HCT116 (cell line): ENCODE measurements at regions not wholly inside any gene's neighbourhood (a gene's known extent, or its start where the extent isn't known, plus 50 kb on each side); places are given as distances from the start of the nearest gene placed in this dataset.

ENCODE experiments used
- ATAC-seq: fragments of 200-7000 bp; cut with Tn5 transposase; 2 replicates; pipeline ENCODE4 v1.9.1; 2020; ENCODE audit warnings: mild to moderate bottlenecking, moderate library complexity
- BruUV-seq: library from RNA; stranded (reverse); fragments of 400-500 nt; replicated peaks from 2 replicates; lab custom pipeline; 2021; lab: Mats Ljungman, UMichigan
- CTCF ChIA-PET: fragments of 300-600 bp; sonication (Branson Sonifier 250); formaldehyde crosslinking; loops from one replicate; lab custom pipeline; 2021; ENCODE audit warnings: antibody characterized with exemption; lab: Charles Lee
- POLR2A ChIA-PET: fragments of 300-600, 350-600 bp; sonication (Branson Sonifier 250); formaldehyde crosslinking; loops from one replicate; lab custom pipeline; 2021; ENCODE audit warnings: antibody characterized with exemption; lab: Charles Lee
- RAD21 ChIA-PET, 2 experiments: fragments of 300-600 bp; sonication (Branson Sonifier 250); formaldehyde crosslinking; loops; one replicate each; lab custom pipeline; 2023; ENCODE audit warnings: low total read pairs in 2 of 2; ENCODE audit not compliant: uncharacterized antibody in 2 of 2, unreplicated experiment in 2 of 2, low non-redundant PET in 1 of 2; lab: Charles Lee
- DNase-seq: peaks from one replicate; pipeline ENCODE4 v3.0.0-alpha.2; 2010; ENCODE audit warnings: low read depth, low spot score
- H2AFZ ChIP-seq: fragments of 200-600 bp; shearing (Covaris generic), sonication (generic); 2 replicates; pipeline ENCODE4 v1.6.1; 2017; ENCODE audit warnings: low read depth, mixed run types, mixed read lengths, antibody characterized with exemption, low read length; ENCODE audit not compliant: poor library complexity, severe bottlenecking
- H3K27ac ChIP-seq: 2 replicates; pipeline ENCODE4 v1.5.1; 2012; ENCODE audit warnings: low read depth, low read length
- H3K27me3 ChIP-seq: fragments of 200-600 bp; sonication (generic); 2 replicates; pipeline ENCODE4 v1.6.1; 2016; ENCODE audit warnings: mixed run types, low read length, mixed read lengths; ENCODE audit not compliant: insufficient read depth
- H3K36me3 ChIP-seq, 2 experiments: fragments of 200-500 bp in 1 of 2; fragments of 200-600 bp in 1 of 2; sonication (Bioruptor generic) in 1 of 2; sonication (generic) in 1 of 2; 2 replicates each; pipeline versions ENCODE4 v1.5.1 to v1.6.1; 2014 to 2016; ENCODE audit warnings: low read length in 2 of 2, inconsistent platforms in 1 of 2, mixed read lengths in 1 of 2, mixed run types in 1 of 2; ENCODE audit not compliant: insufficient read depth in 2 of 2, control insufficient read depth in 1 of 2
- H3K4me1 ChIP-seq, 2 experiments: fragments of 200-600 bp in 1 of 2; sonication (generic) in 1 of 2; 2 replicates each; pipeline versions ENCODE4 v1.5.1 to v1.6.1; 2012 to 2017; ENCODE audit warnings: low read length in 2 of 2, inconsistent platforms in 1 of 2, mild to moderate bottlenecking in 1 of 2, mixed read lengths in 1 of 2, mixed run types in 1 of 2, moderate library complexity in 1 of 2; ENCODE audit not compliant: insufficient read depth in 2 of 2, control insufficient read depth in 1 of 2
- H3K4me2 ChIP-seq: fragments of 200-600 bp; sonication (generic); 2 replicates; pipeline ENCODE4 v1.6.1; 2017; ENCODE audit warnings: mixed run types, low read length, mixed read lengths
- H3K4me3 ChIP-seq, 2 experiments: fragments of 200-600 bp in 1 of 2; sonication (generic) in 1 of 2; replicated peaks in 1 of 2; 2 replicates each; pipeline ENCODE4 v1.5.1; 2011 to 2016; ENCODE audit warnings: low read length in 2 of 2, control low read depth in 1 of 2, low read depth in 1 of 2, mild to moderate bottlenecking in 1 of 2, mixed read lengths in 1 of 2, mixed run types in 1 of 2
- H3K79me2 ChIP-seq: fragments of 200-600 bp; sonication (generic); 2 replicates; pipeline ENCODE4 v1.6.1; 2017; ENCODE audit warnings: mild to moderate bottlenecking, mixed run types, low read length, moderate library complexity, mixed read lengths; ENCODE audit not compliant: insufficient read depth
- H3K9ac ChIP-seq: fragments of 200-600 bp; sonication (generic); 2 replicates; pipeline ENCODE4 v1.6.1; 2016; ENCODE audit warnings: low read length, mixed read lengths
- H3K9me2 ChIP-seq: fragments of 200-600 bp; sonication (generic), shearing (Covaris generic); 2 replicates; pipeline ENCODE4 v1.6.1; 2017; ENCODE audit warnings: mixed run types, mild to moderate bottlenecking, moderate library complexity; ENCODE audit not compliant: insufficient read depth
- H3K9me3 ChIP-seq, 2 experiments: fragments of 200-500 bp in 1 of 2; fragments of 200-600 bp in 1 of 2; sonication (Bioruptor generic) in 1 of 2; sonication (generic) in 1 of 2; 2 replicates each; pipeline ENCODE4 v1.6.1; 2014 to 2017; ENCODE audit warnings: low read length in 2 of 2, mixed read lengths in 2 of 2, inconsistent platforms in 1 of 2, low read depth in 1 of 2, mild to moderate bottlenecking in 1 of 2, mixed run types in 1 of 2, moderate library complexity in 1 of 2; ENCODE audit not compliant: control insufficient read depth in 1 of 2, insufficient read depth in 1 of 2
- H4K20me1 ChIP-seq: fragments of 200-600 bp; sonication (generic), shearing (Covaris generic); 2 replicates; pipeline ENCODE4 v1.6.1; 2017; ENCODE audit warnings: mixed run types, mild to moderate bottlenecking, moderate library complexity; ENCODE audit not compliant: insufficient read depth
- EZH2phosphoT487 ChIP-seq: fragments of 200-600 bp; IDR thresholded peaks from 2 replicates; pipeline ENCODE4 v1.6.1; 2018; ENCODE audit warnings: antibody characterized with exemption, borderline replicate concordance
- FOSL1 ChIP-seq: IDR thresholded peaks from 2 replicates; pipeline ENCODE4 v1.6.1; 2012; ENCODE audit warnings: low read depth
- POLR2A ChIP-seq: IDR thresholded peaks from 2 replicates; pipeline ENCODE4 v1.7.0; 2011; ENCODE audit warnings: borderline replicate concordance; ENCODE audit not compliant: insufficient read depth, insufficient read length; ENCODE audit errors: extremely low read depth
- SIN3A ChIP-seq: IDR thresholded peaks from 2 replicates; pipeline ENCODE4 v1.6.1; 2012; ENCODE audit warnings: low read depth
- SRF ChIP-seq: IDR thresholded peaks from 2 replicates; pipeline ENCODE4 v1.6.1; 2012; ENCODE audit warnings: low read depth
- TCF7L2 ChIP-seq: IDR thresholded peaks from 2 replicates; pipeline ENCODE4 v1.7.0; 2011; ENCODE audit warnings: borderline replicate concordance, inconsistent platforms; ENCODE audit not compliant: insufficient read depth, insufficient read length; ENCODE audit errors: extremely low read depth
- YY1 ChIP-seq: IDR thresholded peaks from 2 replicates; pipeline ENCODE4 v1.6.1; 2011; ENCODE audit warnings: low read length, low read depth, moderate library complexity, mild to moderate bottlenecking; ENCODE audit not compliant: insufficient replicate concordance; ENCODE audit errors: extremely low read depth
- ZNF274 ChIP-seq: fragments of 200-500 bp; sonication (Bioruptor generic); IDR thresholded peaks from 2 replicates; pipeline ENCODE4 v1.6.1; 2014; ENCODE audit warnings: mild to moderate bottlenecking, low read depth, low read length, inconsistent platforms
- intact Hi-C: fragments of 100-400 bp; cut with micrococcal nuclease; formaldehyde crosslinking; loops from 2 replicates; pipeline ENCODE4 v1.10.0; 2022
- TF ChIP-seq, protein P1 (sequence below): IDR thresholded peaks from 2 replicates; pipeline ENCODE4 v1.6.1; 2012
- TF ChIP-seq, protein P2 (sequence below): IDR thresholded peaks from 2 replicates; pipeline ENCODE4 v1.6.1; 2011; ENCODE audit warnings: mild to moderate bottlenecking, low read length, moderate library complexity; ENCODE audit not compliant: insufficient replicate concordance; ENCODE audit errors: extremely low read depth
- TF ChIP-seq, protein P3 (sequence below): IDR thresholded peaks from 2 replicates; pipeline ENCODE4 v1.6.1; 2012; ENCODE audit warnings: low read depth

DNA sequence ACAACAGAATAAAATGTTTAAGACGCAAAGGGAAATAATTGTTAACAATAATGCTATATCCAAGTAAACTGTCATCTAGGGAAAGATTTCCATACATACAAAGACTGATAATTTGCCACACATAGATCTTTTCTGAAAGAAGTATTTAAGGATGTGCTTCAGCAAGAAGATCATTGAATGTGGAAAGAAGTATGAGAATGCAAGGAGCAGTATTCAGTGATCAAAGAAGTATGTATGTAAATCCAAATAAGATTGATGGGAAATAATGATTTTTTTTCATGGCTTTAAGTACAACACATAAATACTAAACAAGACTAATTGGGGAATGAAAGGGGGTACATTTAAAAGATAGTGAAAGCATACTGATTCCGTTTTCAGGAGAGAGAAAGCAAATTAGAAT is 410.4 kb upstream of the HS6ST1 start:
- ChIA-PET RAD21 (no interaction called here), POLR2A (no interaction called here), CTCF (interaction anchor here (0.5 kb wide), 1 partner anchor 1194 kb away, joined by 4 read pairs; no protein-coding TSS in a partner anchor)
- H2AFZ ChIP-seq: no peak overlapping the region
- H3K79me2 ChIP-seq: no peaks in the 10 kb centered on the region
- no peak overlapping the region for H3K27ac ChIP-seq
- no peak overlapping the region for H3K9ac ChIP-seq
- H3K4me3 ChIP-seq: no peak overlapping the region
- no peaks in the 10 kb centered on the region for H3K36me3 ChIP-seq
- DNase-seq (no peak), ATAC-seq (no peak)
- TF ChIP-seq ZNF274 (no peak), SIN3A (no peak), SRF (no peak), YY1 (no peak), EZH2phosphoT487 (no peak)
- TF ChIP-seq, protein P1, sequence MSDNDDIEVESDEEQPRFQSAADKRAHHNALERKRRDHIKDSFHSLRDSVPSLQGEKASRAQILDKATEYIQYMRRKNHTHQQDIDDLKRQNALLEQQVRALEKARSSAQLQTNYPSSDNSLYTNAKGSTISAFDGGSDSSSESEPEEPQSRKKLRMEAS: no peak
- no peak overlapping the region for H3K4me2 ChIP-seq
- BruUV-seq: no TSS peak
- H3K9me2 ChIP-seq: no peaks in the 10 kb centered on the region
- no peaks in the 10 kb centered on the region for H3K4me1 ChIP-seq
- H3K27me3 ChIP-seq: no peaks in the 10 kb centered on the region
- no peaks in the 10 kb centered on the region for H4K20me1 ChIP-seq
- H3K9me3 ChIP-seq: 0 out of 4 replicates have a peak, but pooled peaks cover 0 to 3% of the 10 kb centered on the region in 2 experiments
- intact Hi-C loops: no loop called here

DNA sequence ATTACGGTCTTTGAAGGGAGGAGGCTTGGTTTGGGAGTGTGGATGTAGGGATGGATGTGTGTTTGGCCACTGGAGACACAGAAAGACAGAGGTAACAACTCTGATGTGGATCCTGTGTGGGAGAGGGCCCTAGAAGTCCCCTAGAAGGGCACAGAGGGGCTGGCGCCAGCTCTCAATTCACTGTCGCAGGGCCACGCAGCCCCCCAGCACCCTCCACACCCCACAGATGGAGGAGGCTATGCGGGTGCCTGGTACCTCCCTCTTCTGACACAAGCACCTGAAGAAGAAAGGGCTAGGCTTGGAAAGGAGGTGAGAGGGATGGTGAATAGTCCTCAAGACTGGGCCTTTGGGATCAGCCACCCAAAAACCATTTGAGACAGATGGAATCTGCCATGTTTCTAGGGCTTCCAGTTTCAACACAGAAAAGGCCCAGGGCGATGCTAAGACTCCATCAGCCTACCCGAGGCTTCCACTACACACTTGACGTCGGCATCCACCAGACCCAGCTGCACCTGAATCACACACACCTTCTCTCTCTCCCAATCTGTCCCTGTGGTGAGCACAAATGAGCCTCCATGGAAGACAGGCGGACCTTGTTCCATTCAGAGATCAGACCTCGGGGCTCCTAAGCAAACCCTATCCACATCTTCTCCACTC is 413.5 kb upstream of the HS6ST1 start:
- Histone ChIP-seq H3K36me3 (no peaks in the 10 kb centered on the region), H3K27ac (no peak overlapping the region), H3K27me3 (no peaks in the 10 kb centered on the region), H3K9ac (no peak overlapping the region), H4K20me1 (no peaks in the 10 kb centered on the region), H3K9me2 (no peaks in the 10 kb centered on the region), H3K4me1 (no peaks in the 10 kb centered on the region), H3K4me3 (no peak overlapping the region), H2AFZ (no peak overlapping the region), H3K79me2 (no peaks in the 10 kb centered on the region), H3K9me3 (0 out of 4 replicates have a peak, but pooled peaks cover 0 to 3% of the 10 kb centered on the region in 2 experiments), H3K4me2 (no peak overlapping the region)
- BruUV-seq: no TSS peak
- POLR2A ChIA-PET: no interaction called here
- intact Hi-C loops: no loop called here
- DNase-seq: no peak
- TF ChIP-seq FOSL1: no peak
- TF ChIP-seq, protein P2, sequence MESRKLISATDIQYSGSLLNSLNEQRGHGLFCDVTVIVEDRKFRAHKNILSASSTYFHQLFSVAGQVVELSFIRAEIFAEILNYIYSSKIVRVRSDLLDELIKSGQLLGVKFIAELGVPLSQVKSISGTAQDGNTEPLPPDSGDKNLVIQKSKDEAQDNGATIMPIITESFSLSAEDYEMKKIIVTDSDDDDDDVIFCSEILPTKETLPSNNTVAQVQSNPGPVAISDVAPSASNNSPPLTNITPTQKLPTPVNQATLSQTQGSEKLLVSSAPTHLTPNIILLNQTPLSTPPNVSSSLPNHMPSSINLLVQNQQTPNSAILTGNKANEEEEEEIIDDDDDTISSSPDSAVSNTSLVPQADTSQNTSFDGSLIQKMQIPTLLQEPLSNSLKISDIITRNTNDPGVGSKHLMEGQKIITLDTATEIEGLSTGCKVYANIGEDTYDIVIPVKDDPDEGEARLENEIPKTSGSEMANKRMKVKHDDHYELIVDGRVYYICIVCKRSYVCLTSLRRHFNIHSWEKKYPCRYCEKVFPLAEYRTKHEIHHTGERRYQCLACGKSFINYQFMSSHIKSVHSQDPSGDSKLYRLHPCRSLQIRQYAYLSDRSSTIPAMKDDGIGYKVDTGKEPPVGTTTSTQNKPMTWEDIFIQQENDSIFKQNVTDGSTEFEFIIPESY: no peak
- TF ChIP-seq POLR2A: no peak
- TF ChIP-seq YY1: no peak
- TF ChIP-seq, protein P3, sequence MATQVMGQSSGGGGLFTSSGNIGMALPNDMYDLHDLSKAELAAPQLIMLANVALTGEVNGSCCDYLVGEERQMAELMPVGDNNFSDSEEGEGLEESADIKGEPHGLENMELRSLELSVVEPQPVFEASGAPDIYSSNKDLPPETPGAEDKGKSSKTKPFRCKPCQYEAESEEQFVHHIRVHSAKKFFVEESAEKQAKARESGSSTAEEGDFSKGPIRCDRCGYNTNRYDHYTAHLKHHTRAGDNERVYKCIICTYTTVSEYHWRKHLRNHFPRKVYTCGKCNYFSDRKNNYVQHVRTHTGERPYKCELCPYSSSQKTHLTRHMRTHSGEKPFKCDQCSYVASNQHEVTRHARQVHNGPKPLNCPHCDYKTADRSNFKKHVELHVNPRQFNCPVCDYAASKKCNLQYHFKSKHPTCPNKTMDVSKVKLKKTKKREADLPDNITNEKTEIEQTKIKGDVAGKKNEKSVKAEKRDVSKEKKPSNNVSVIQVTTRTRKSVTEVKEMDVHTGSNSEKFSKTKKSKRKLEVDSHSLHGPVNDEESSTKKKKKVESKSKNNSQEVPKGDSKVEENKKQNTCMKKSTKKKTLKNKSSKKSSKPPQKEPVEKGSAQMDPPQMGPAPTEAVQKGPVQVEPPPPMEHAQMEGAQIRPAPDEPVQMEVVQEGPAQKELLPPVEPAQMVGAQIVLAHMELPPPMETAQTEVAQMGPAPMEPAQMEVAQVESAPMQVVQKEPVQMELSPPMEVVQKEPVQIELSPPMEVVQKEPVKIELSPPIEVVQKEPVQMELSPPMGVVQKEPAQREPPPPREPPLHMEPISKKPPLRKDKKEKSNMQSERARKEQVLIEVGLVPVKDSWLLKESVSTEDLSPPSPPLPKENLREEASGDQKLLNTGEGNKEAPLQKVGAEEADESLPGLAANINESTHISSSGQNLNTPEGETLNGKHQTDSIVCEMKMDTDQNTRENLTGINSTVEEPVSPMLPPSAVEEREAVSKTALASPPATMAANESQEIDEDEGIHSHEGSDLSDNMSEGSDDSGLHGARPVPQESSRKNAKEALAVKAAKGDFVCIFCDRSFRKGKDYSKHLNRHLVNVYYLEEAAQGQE: no peak
- no peak for TF ChIP-seq SIN3A
- no peak for TF ChIP-seq TCF7L2
- TF ChIP-seq EZH2phosphoT487: no peak
- RAD21 ChIA-PET: no interaction called here
- ATAC-seq: no peak
- CTCF ChIA-PET: no interaction called here
